H1 (cell line): ENCODE measurements at regions not wholly inside any gene's neighbourhood (a gene's known extent, or its start where the extent isn't known, plus 50 kb on each side); places are given as distances from the start of the nearest gene placed in this dataset.
"Not testable (repeated sequence)": the region's sequence is repeated elsewhere in the genome, so short reads cannot be mapped to it uniquely, and the experiment has no call there.

ENCODE experiments used
- CTCF ChIA-PET: fragments of 300-600 bp; sonication (Branson Sonifier 250); formaldehyde crosslinking; loops from one replicate; lab custom pipeline; 2021; ENCODE audit not compliant: partially characterized antibody; lab: Charles Lee
- POLR2A ChIA-PET: fragments of 300-600 bp; sonication (Branson Sonifier 250); formaldehyde crosslinking; loops from one replicate; lab custom pipeline; 2021; ENCODE audit warnings: inconsistent platforms; ENCODE audit not compliant: partially characterized antibody; lab: Charles Lee
- DNase-seq, 2 experiments: peaks; one replicate each; pipeline versions ENCODE4 v3.0.0 to v3.0.0-alpha.2; 2010 to 2022; ENCODE audit warnings: low spot score in 2 of 2, low read depth in 1 of 2, mixed read lengths in 1 of 2
- FAIRE-seq: peaks from 2 replicates; lab custom pipeline; 2011; peaks lifted over from hg19 to GRCh38; lab: Jason Lieb, UNC
- H2AFZ ChIP-seq: 2 replicates; pipeline ENCODE4 v1.8.1; 2012; ENCODE audit warnings: low read length, inconsistent platforms
- H2AK5ac ChIP-seq: 2 replicates; pipeline ENCODE4 v1.6.1; 2013; ENCODE audit warnings: low read depth, low read length
- H2BK120ac ChIP-seq: replicated peaks from 2 replicates; pipeline ENCODE3; 2013; ENCODE audit warnings: low read depth, low read length, inconsistent platforms
- H2BK12ac ChIP-seq: 2 replicates; pipeline ENCODE4 v1.6.1; 2013; ENCODE audit warnings: low read depth, low read length
- H2BK15ac ChIP-seq: 2 replicates; pipeline ENCODE4 v1.6.1; 2013; ENCODE audit warnings: low read length
- H2BK20ac ChIP-seq: 2 replicates; pipeline ENCODE4 v1.6.1; 2013; ENCODE audit warnings: low read length
- H2BK5ac ChIP-seq: 2 replicates; pipeline ENCODE4 v1.6.1; 2013; ENCODE audit warnings: low read depth, low read length
- H3K14ac ChIP-seq: 2 replicates; pipeline ENCODE4 v1.6.1; 2013; ENCODE audit warnings: inconsistent platforms; ENCODE audit not compliant: insufficient read length
- H3K18ac ChIP-seq: 2 replicates; pipeline ENCODE4 v1.6.1; 2013; ENCODE audit warnings: low read length; ENCODE audit errors: extremely low read depth
- H3K23ac ChIP-seq: 2 replicates; pipeline ENCODE4 v1.6.1; 2013; ENCODE audit warnings: inconsistent platforms; ENCODE audit not compliant: insufficient read length
- H3K23me2 ChIP-seq: 2 replicates; pipeline ENCODE4 v1.6.1; 2013; ENCODE audit warnings: low read depth, low read length
- H3K27ac ChIP-seq: 2 replicates; pipeline ENCODE4 v1.6.1; 2011; ENCODE audit warnings: low read depth, low read length, inconsistent platforms
- H3K27me3 ChIP-seq, 4 experiments: replicated peaks in 1 of 4; 1 replicate in 1 of 4; 2 replicates in 3 of 4; pipeline versions ENCODE4 v1.6.1 to v1.8.1; 2011 to 2013; ENCODE audit warnings: low read length in 3 of 4, mild to moderate bottlenecking in 3 of 4, inconsistent platforms in 2 of 4, mixed read lengths in 2 of 4, moderate library complexity in 1 of 4; ENCODE audit not compliant: control insufficient read depth in 3 of 4, insufficient read depth in 3 of 4; ENCODE audit errors: extremely low read depth in 1 of 4
- H3K36me3 ChIP-seq, 4 experiments: 2 replicates each; pipeline versions ENCODE4 v1.6.1 to v1.8.1; 2011 to 2013; ENCODE audit warnings: mild to moderate bottlenecking in 4 of 4, low read length in 3 of 4, moderate library complexity in 2 of 4, control low read depth in 1 of 4, inconsistent platforms in 1 of 4; ENCODE audit not compliant: insufficient read depth in 4 of 4, control insufficient read depth in 2 of 4
- H3K4ac ChIP-seq: replicated peaks from 2 replicates; pipeline ENCODE3; 2013; ENCODE audit warnings: low read length, low read depth, mixed read lengths, inconsistent platforms; ENCODE audit not compliant: insufficient read length
- H3K4me1 ChIP-seq, 4 experiments: replicated peaks in 1 of 4; 1 replicate in 1 of 4; 2 replicates in 3 of 4; pipeline versions ENCODE4 v1.6.1 to v1.8.1; 2011 to 2013; ENCODE audit warnings: low read length in 3 of 4, inconsistent platforms in 2 of 4, mixed read lengths in 1 of 4; ENCODE audit not compliant: insufficient read depth in 4 of 4, control insufficient read depth in 3 of 4
- H3K4me2 ChIP-seq, 2 experiments: 2 replicates each; pipeline versions ENCODE4 v1.6.1 to v1.8.1; 2011 to 2013; ENCODE audit warnings: low read depth in 2 of 2, low read length in 2 of 2, control low read depth in 1 of 2, inconsistent platforms in 1 of 2, mild to moderate bottlenecking in 1 of 2; ENCODE audit not compliant: insufficient read depth in 1 of 2
- H3K4me3 ChIP-seq, 4 experiments: fragments of 200-600, 300-600 bp in 1 of 4; sonication (generic), shearing (Covaris generic), sonication (Bioruptor Twin) in 1 of 4; 2 replicates each; pipeline versions ENCODE4 v1.5.1 to v1.8.1; 2011 to 2016; ENCODE audit warnings: low read length in 4 of 4, low read depth in 3 of 4, control low read depth in 2 of 4, inconsistent platforms in 2 of 4, mild to moderate bottlenecking in 2 of 4, mixed read lengths in 1 of 4, moderate library complexity in 1 of 4; ENCODE audit not compliant: insufficient read depth in 2 of 4; ENCODE audit errors: extremely low read depth in 1 of 4
- H3K56ac ChIP-seq: replicated peaks from 2 replicates; pipeline ENCODE3; 2013; ENCODE audit warnings: low read depth, mild to moderate bottlenecking, mixed read lengths, low read length, inconsistent platforms; ENCODE audit not compliant: insufficient read length
- H3K79me1 ChIP-seq: 2 replicates; pipeline ENCODE4 v1.6.1; 2013; ENCODE audit warnings: low read depth, low read length, control low read depth
- H3K79me2 ChIP-seq, 2 experiments: 2 replicates each; pipeline versions ENCODE4 v1.6.1 to v1.8.1; 2012 to 2013; ENCODE audit warnings: low read length in 2 of 2, mild to moderate bottlenecking in 2 of 2, inconsistent platforms in 1 of 2; ENCODE audit not compliant: insufficient read depth in 2 of 2, control insufficient read depth in 1 of 2
- H3K9ac ChIP-seq, 4 experiments: replicated peaks in 1 of 4; 1 replicate in 1 of 4; 2 replicates in 3 of 4; pipeline versions ENCODE4 v1.6.1 to v1.8.1; 2011 to 2013; ENCODE audit warnings: low read depth in 3 of 4, low read length in 3 of 4, control low read depth in 2 of 4, mild to moderate bottlenecking in 2 of 4, moderate library complexity in 2 of 4, inconsistent platforms in 1 of 4; ENCODE audit errors: extremely low read depth in 1 of 4
- H3K9me3 ChIP-seq, 2 experiments: 2 replicates each; pipeline versions ENCODE4 v1.6.1 to v1.8.1; 2012 to 2013; ENCODE audit warnings: mild to moderate bottlenecking in 2 of 2, moderate library complexity in 2 of 2, control low read depth in 1 of 2, inconsistent platforms in 1 of 2, low read depth in 1 of 2, low read length in 1 of 2, mixed read lengths in 1 of 2; ENCODE audit not compliant: insufficient read depth in 2 of 2
- H4K20me1 ChIP-seq, 2 experiments: replicated peaks in 1 of 2; 2 replicates each; pipeline versions ENCODE3 to v1.8.1; 2011 to 2013; ENCODE audit warnings: inconsistent platforms in 2 of 2, low read length in 2 of 2, mild to moderate bottlenecking in 1 of 2; ENCODE audit not compliant: insufficient read depth in 2 of 2, control insufficient read depth in 1 of 2
- H4K5ac ChIP-seq: 2 replicates; pipeline ENCODE4 v1.6.1; 2013; ENCODE audit warnings: low read length, low read depth, mixed read lengths, inconsistent platforms; ENCODE audit not compliant: insufficient read length
- H4K8ac ChIP-seq: 2 replicates; pipeline ENCODE4 v1.8.0; 2013; ENCODE audit warnings: mild to moderate bottlenecking, moderate library complexity, low read length, inconsistent platforms; ENCODE audit not compliant: insufficient read depth; ENCODE audit errors: extremely low read depth
- H4K91ac ChIP-seq: replicated peaks from 2 replicates; pipeline ENCODE3; 2013; ENCODE audit warnings: low read length, mixed read lengths, inconsistent platforms; ENCODE audit not compliant: insufficient read length
- BRCA1 ChIP-seq: IDR thresholded peaks from 2 replicates; pipeline ENCODE4 v1.6.1; 2012; ENCODE audit warnings: low read depth, low read length, improper control_type of control experiment
- WGBS, 2 experiments: shearing (Covaris generic) in 1 of 2; methylation state at CpG; one replicate each; pipeline versions ENCODE4 v1.1.6 to v1.1.7; 2013 to 2015; ENCODE audit warnings: low lambda C conversion rate in 2 of 2, mixed read lengths in 2 of 2, inconsistent platforms in 1 of 2, low coverage in 1 of 2, missing lambda C conversion rate in 1 of 2; ENCODE audit not compliant: insufficient replicate concordance in 2 of 2, insufficient coverage in 1 of 2, insufficient read length in 1 of 2; ENCODE audit errors: extremely low coverage in 1 of 2, missing lambda C conversion rate in 1 of 2; 5-methylcytosine and 5-hydroxymethylcytosine counted together

GRCh38 chr6:164076818-164077532, 662.5 kb downstream of the QKI start:
- H3K9me3 ChIP-seq, H3K27me3 ChIP-seq, H2BK15ac ChIP-seq, H2BK120ac ChIP-seq, H3K9ac ChIP-seq, H3K4me2 ChIP-seq, H3K4ac ChIP-seq, H2BK5ac ChIP-seq, H2AFZ ChIP-seq, H2BK12ac ChIP-seq, H3K23me2 ChIP-seq, H3K4me3 ChIP-seq, H3K56ac ChIP-seq, H3K18ac ChIP-seq, H3K23ac ChIP-seq, H4K8ac ChIP-seq, H3K14ac ChIP-seq, H3K36me3 ChIP-seq, H4K91ac ChIP-seq, H3K79me1 ChIP-seq, H3K4me1 ChIP-seq, H3K27ac ChIP-seq, DNase-seq, FAIRE-seq, H3K79me2 ChIP-seq, H4K20me1 ChIP-seq, H4K5ac ChIP-seq, H2BK20ac ChIP-seq, H2AK5ac ChIP-seq: not testable (repeated sequence)
- WGBS, 2 experiments = 98% methylated on average over 3 of the region's 3 CpGs; no CpG with 5 or more reads in 1 of the 2 experiments
- ChIA-PET POLR2A (interaction anchor here (0.5 to 1.1 kb wide), 2 partner anchors 133 to 297 kb away, joined by 3 to 4 read pairs; no protein-coding TSS in a partner anchor), CTCF (interaction anchor here (1.0 kb wide), 2 partner anchors 122 to 852 kb away, joined by 3 to 4 read pairs; no protein-coding TSS in a partner anchor)
- TF ChIP-seq BRCA1 = peak; percentile 90
